GM11168 (cell line): ENCODE measurements at regions not wholly inside any gene's neighbourhood (a gene's known extent, or its start where the extent isn't known, plus 50 kb on each side); places are given as distances from the start of the nearest gene placed in this dataset.

ENCODE experiments used
- in situ Hi-C: fragments of 300-500 bp; cut with MboI; formaldehyde crosslinking; loops from one replicate; pipeline ENCODE4 v1.12.0; 2022; ENCODE audit warnings: low sequenced_read_pairs; ENCODE audit not compliant: unreplicated experiment

DNA sequence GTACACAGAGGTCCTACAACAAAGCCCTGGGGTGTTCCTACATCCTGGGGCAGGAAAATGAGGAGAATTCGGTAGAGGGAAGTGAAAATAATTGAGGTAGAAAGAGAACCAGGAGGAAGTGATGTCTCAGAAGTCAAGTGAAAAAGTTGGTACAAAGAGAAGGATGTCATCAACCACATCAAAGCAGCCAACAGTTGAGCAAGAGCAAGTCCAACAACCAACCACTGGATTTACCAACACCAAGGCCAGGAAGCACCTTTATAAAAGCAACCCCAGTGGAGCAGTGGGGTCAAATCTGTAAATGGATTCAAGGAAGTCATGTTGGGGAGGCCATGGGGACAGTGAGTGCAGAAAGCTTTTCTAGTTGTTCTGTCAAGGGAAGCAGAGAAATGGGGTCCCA lies 360.4 kb downstream of the ZNF516 start:
- in situ Hi-C loops: no loop called here

GRCh38 chr18:76133873-76134272 lies 361.2 kb downstream of the ZNF516 start:
- in situ Hi-C loops: no loop called here

DNA sequence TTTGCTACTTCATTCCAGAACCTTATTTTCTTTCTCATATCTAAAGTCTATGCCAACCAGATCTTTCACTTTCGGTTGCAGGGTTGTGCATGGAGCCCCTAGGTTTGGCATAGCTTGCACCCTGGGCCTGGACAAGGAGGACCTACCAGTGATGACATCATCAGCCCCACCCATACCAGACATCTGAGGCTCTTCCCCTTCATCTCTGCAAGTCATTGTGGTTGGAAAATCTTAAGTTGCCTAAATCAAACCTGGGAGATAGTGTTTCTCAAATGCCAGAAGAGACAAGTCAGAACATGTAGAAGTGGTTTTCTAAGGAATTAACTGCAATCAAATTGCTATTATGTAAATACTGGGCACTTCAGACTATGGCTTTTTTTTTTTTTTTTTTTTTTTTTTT lies 363.3 kb downstream of the ZNF516 start:
- in situ Hi-C loops: no loop called here

- in situ Hi-C loops: no loop called here
Measured at GRCh38 chr18:76130845-76131244, 364.2 kb downstream of the ZNF516 start.

GRCh38 chr18:76126327-76126726 lies 368.7 kb downstream of the ZNF516 start:
- in situ Hi-C loops: no loop called here

DNA sequence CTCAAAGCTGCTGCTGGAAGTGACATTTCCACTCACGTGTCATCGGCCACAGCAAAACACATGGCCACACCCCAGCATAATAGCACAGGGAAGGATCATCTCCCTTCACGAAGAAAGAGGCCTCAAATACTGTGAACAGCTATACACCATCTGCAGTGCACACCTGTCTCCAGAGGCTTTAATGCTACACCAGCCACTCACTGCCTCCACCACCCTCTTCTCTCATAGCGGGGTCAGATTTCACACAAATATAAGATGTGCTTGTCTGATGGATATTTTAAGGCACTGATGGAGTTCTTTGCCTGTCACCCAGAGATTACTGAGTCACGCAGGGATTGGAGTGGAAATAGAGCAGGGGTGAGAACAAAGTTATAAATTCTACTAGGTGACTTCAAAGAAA lies 374.0 kb downstream of the ZNF516 start:
- in situ Hi-C loops: no loop called here

- in situ Hi-C loops: no loop called here
Measured at GRCh38 chr18:76115580-76115979, 379.5 kb downstream of the ZNF516 start.

DNA sequence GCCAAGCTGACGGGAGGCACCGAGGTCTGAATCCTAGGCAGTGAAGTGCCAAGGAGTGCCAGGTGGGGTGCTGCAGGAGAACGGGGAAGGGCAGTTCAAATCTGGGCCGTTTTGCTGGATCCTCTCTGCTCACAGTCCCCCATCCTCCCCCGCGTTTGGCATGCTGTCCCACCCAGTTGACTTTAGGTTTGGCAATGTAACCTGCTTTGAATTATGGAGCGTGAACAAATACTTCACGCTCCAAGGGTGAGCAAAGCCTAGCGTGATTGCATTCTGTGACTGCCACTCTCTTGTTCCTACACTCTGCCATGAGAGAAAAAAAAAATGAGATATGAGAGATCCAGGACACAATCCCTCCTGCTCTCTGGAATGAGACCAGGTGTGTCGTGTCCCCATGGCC lies 381.9 kb downstream of the ZNF516 start:
- in situ Hi-C loops: no loop called here

DNA sequence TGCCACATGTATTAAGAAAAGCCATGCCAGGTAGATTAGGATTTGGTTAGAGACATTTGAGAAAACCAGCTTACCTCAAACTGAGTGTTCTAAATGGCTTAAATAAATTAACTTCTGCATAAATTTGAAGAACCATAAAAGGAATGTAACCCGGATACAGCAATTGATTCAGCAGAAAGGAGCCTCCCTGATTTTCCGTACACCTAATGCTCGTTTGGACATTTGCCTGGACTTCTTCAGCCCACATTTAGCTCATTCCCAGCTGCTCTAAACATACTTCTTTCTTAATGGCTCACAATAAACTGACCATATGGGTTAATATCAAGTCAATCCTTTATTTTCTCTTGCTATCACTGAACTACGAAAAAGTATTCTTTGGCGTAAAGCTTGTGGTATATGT lies 392.4 kb downstream of the ZNF516 start:
- in situ Hi-C loops: no loop called here

GRCh38 chr18:76102156-76102555 lies 392.9 kb downstream of the ZNF516 start:
- in situ Hi-C loops: no loop called here

DNA sequence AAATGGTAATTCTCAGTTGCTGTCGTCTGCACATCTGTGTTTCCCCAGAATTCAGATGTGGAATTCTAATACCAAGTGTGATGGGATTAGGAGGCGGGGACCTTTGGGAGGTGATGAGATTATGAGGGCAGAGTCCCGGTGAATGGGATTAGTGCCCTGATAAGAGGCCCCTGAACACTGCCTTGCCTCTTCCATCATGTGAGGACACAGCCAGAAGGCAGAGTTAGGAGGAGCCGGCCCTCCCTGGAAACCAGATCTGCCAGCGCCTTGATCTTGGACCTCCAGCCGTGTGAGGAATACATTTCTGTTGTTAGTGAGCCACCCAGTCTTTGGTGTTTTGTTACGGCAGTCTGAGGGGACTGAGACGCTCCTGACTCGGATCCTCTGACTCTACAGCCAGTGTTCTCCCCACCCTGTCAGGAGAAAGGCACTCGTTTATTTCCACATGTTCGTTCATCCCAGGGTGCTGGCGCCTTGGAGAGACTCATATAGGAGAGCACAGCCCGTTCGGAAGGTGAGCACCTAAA lies 395.0 kb downstream of the ZNF516 start:
- in situ Hi-C loops: no loop called here

DNA sequence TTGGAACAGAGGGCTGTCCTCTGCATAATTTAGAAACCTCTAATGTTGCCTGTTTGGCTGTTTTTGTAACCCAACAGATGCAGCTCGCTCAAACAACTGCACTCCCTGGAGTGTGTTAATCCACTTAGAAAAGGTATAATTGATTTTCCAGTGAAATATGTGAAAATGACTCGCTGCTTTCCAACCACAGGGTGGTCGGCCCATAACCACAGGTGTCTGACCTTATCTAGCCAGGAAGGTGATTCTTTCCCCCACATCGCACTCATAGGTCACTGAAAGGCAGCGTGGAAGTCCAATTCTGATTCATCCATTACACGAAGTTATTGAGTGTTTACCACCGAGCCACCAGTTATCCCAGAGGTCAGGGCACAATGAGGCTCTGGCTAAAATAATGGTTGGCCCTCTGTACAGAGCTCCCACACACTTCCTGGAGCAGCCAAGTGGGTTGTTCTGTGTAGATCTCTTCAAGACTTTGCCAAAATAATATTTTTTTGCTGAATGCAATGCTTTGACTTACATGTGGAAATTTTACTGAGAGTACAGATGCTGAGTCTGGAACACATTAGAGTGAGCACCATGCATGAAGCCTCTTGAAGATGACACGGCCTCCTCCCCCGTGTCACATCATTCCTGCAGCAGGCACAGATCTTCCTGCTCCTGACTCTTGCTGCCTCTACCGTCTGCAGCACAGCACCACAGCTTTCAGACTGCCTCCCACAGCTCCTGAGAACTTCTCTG lies 396.2 kb downstream of the ZNF516 start:
- in situ Hi-C loops: no loop called here

GRCh38 chr18:76081536-76081935 lies 413.5 kb downstream of the ZNF516 start:
- in situ Hi-C loops: no loop called here

- in situ Hi-C loops: no loop called here
Measured at GRCh38 chr18:76080430-76080829, 414.6 kb downstream of the ZNF516 start.

DNA sequence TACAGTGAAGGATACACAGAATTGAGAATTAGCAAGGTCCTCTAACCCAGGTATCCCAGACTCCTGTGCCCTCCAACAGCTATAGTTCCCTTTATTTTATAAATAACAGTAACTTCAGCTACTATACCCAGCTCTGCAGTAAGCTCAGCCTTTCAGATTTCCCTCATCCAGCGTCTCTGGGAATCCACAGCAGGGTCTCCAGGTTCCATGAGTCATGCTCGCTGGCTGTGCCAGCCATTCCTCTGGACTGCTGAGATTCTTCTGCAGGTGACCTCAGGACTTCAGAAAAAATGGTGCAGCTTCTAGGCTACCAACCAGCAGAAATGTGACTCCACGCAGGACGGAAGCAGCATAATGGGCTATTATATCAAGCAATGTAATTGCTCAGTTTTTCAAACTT lies 419.3 kb downstream of the ZNF516 start:
- in situ Hi-C loops: no loop called here

DNA sequence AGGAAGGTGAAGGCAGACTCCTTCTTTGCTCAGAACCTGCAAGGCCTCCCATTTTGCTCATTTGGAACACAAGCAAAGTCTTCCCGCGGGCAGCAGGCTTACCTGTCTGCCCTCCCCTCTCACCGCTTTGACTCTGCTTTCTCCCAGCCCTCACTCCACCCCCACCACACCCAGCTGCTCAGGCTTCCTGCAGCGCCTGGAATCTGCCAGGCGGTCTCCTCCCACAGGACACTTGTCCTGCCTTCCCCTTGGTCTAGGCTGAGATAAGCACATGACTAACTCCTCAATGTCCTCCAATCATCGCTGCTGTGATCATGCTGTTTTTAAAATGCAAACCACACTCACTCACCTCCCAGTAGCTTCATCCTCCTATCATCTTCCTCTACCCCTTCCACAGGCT lies 430.0 kb downstream of the ZNF516 start:
- in situ Hi-C loops: no loop called here

DNA sequence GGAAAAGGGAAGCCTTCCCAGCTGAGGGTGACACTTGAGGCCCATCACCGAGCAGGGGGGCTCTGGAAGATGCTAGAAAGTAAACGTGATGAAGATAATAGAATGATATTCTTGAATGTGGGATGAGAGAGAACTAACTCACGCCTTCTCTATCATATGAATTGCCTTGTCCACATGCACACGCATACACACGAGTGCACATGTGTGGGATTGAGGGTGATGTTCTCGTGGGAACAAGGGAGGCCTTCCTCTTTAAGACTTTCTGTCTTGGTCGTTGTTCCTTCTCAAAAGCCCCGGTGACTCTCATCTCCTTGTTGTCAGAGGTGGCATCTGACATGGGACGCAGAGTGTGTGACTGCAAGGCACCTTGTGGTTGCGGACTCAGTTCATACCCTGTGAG lies 436.9 kb downstream of the ZNF516 start:
- in situ Hi-C loops: no loop called here

DNA sequence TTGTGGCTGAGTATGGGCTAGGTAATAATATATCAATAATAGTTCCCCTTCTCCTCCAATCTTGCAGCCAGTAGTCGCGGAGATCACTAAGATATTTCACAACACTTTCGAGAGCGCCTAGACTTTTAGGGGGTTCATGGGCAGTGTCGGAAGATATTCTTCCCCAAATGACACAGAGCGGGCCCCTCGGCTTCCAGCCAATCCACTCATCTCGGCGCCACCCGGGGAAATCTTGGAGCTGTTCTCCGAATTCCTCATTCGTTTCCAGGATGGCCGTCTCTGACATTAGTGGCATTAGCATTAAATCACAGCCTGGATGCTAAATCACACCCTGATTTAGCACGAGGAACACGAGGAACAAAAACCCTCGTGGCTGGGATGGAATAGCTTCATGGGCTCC lies 437.7 kb downstream of the ZNF516 start:
- in situ Hi-C loops: no loop called here

DNA sequence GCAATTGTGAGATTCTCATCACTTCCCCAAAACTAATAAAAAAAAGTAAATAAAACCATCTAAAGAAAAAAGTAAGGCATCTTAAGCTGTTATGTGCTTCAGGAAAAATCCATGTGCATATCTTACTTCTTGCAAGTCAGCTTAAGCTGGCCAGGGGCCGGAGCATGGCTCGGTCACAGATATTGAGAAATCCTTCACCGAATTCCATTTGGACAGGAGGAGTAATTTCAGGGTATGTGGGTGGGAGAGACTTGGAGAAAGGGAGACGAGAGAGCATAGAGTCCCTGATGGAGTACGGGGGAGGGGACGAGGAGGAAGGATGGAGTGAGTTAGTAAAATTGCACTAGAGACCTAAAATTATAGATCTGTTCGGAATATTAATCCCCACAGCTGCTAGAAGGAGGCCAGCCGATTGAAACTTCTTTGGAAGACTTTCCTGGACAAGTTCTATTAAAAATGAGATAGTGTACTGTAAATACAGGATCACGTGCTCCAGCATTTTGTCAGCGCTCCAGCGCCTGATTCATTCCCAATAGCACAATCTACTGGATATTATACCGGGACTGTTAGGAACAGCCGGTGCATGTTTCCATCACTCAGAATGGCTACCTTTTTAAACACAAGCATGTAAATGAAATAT lies 438.5 kb downstream of the ZNF516 start:
- in situ Hi-C loops: no loop called here

DNA sequence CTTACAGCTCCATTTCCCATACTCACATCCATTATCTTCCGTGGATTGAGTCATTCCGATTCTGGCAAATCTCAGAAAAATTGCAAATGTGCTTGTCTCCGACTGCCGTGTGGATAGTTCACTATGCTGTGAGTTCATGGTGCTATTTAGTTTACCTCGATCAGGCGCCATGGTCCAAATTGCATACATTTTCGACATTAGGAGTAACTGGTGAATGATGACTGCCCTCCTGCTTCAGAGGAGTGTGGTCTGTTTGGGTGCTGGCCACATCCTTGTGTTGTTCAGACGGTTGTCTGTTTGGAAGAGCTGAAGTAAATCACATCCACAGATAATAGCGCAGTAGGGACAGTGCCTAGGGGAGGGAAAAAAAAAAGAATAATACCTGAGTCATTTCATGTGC lies 439.5 kb downstream of the ZNF516 start:
- in situ Hi-C loops: no loop called here

DNA sequence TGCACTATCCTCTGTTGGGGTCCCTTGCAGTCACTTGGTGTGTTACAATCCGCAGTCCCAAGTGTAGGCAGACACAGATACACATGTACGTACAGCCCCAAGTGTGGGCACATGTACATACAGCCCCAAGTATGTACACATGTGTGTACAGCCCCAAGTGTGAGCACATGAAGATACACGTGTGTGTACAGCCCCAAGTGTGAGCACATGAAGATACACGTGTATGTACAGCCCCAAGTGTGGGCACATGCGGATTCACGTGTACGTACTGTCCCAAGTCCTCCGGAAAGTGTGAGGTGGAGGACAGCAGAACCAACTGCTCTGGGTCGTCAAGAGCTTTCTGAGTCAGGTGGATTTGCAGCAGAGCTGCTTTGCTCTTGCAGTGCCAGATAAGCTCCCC lies 440.0 kb downstream of the ZNF516 start:
- in situ Hi-C loops: no loop called here

DNA sequence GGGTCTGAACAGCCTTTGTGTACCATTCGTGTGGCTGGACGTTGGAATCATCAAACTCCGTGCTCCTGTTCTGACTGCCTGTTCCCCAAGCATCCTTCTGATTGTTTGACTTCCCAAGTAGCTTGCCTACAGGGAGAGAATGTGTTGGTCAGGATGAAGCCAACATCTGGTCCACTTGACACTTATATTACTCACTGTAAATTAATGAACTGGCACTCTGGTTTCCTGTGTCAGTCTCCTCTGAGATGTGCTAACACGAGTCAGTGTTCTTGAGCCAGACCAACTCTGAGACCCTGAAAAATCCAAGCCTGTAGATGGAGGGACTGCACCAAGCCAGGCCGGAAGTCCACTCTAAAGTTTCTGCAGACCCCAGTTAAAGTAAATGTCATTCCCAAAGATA lies 440.9 kb downstream of the ZNF516 start:
- in situ Hi-C loops: no loop called here
